GM12873 (cell line): ENCODE measurements at regions not wholly inside any gene's neighbourhood (a gene's known extent, or its start where the extent isn't known, plus 50 kb on each side); places are given as distances from the start of the nearest gene placed in this dataset.

Experiments
- CTCF ChIP-seq: IDR thresholded peaks from 2 replicates; pipeline ENCODE4 v1.5.1; 2012; ENCODE audit warnings: low read depth, mild to moderate bottlenecking, moderate library complexity, low read length, control low read depth; ENCODE audit not compliant: insufficient read depth; ENCODE audit errors: missing control alignments

- no peak for TF ChIP-seq CTCF
Observed at GRCh38 chr12:38161123-38162000, 155.2 kb upstream of the ALG10B start.

GRCh38 chr12:38162013-38162412 lies 154.6 kb upstream of the ALG10B start:
- no peak for TF ChIP-seq CTCF

GRCh38 chr12:38162708-38163441 lies 153.7 kb upstream of the ALG10B start:
- TF ChIP-seq CTCF = no peak

- TF ChIP-seq CTCF = no peak
Observed at GRCh38 chr12:38163442-38163801, 153.2 kb upstream of the ALG10B start.

GRCh38 chr12:38166225-38166624 lies 150.3 kb upstream of the ALG10B start:
- no peak for TF ChIP-seq CTCF

GRCh38 chr12:38175538-38175937 lies 141.0 kb upstream of the ALG10B start:
- no peak for TF ChIP-seq CTCF

GRCh38 chr12:38201461-38202276 lies 114.9 kb upstream of the ALG10B start:
- no peak for TF ChIP-seq CTCF
